ENCODE measurements at regions not wholly inside any gene's neighbourhood (a gene's known extent, or its start where the extent isn't known, plus 50 kb on each side); places are given as distances from the start of the nearest gene placed in this dataset.

DNA sequence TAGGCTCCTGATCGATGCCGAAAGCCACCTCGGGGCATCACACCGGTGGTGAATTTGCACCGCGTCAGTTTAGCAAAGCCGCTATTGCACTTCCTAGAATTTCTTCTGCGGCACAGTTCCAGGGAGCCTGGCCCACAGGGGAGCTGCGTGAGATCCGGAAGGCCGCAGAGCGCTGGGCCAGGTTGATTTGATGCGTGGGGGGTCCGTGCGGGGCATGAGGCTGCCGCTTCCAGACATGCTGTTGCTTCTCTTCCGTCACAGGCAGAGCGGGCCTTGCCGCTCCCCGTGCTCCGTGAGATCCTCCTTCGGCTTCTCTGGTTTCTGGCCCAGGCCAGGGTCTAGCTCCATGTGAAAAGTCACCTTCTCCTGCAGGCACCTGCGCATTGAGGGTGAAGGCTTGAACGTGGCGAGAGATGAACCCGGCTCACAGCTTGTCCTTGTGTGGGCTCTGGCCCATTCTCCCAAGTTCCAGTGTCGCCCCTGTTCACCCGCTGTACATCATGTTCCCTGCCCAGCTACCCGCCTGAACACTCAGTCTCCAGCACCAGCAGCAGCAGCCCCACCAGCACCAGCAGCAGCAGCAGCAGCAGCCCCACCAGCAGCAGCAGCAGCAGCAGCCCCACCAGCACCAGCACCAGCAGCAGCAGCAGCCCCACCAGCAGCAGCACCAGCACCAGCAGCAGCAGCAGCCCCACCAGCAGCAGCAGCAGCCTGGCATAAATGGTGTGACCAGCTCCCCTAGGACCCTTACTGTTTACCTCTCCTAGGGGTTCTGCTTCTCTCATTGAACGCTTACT lies 131.2 kb downstream of the TRIML1 start:
- ChIA-PET CTCF (no interaction called here), POLR2A (no interaction called here)
- TF ChIP-seq, protein P1, sequence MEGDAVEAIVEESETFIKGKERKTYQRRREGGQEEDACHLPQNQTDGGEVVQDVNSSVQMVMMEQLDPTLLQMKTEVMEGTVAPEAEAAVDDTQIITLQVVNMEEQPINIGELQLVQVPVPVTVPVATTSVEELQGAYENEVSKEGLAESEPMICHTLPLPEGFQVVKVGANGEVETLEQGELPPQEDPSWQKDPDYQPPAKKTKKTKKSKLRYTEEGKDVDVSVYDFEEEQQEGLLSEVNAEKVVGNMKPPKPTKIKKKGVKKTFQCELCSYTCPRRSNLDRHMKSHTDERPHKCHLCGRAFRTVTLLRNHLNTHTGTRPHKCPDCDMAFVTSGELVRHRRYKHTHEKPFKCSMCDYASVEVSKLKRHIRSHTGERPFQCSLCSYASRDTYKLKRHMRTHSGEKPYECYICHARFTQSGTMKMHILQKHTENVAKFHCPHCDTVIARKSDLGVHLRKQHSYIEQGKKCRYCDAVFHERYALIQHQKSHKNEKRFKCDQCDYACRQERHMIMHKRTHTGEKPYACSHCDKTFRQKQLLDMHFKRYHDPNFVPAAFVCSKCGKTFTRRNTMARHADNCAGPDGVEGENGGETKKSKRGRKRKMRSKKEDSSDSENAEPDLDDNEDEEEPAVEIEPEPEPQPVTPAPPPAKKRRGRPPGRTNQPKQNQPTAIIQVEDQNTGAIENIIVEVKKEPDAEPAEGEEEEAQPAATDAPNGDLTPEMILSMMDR (IDR thresholded peaks at IDR 0.05; ENCODE audit: insufficient read depth, low read length, missing control alignments) = no peak
- H3K4me3 ChIP-seq (ENCODE audit: low read depth, low read length) = no peak overlapping the region
- no peak for DNase-seq (ENCODE audit: low read depth, low spot score)

DNA sequence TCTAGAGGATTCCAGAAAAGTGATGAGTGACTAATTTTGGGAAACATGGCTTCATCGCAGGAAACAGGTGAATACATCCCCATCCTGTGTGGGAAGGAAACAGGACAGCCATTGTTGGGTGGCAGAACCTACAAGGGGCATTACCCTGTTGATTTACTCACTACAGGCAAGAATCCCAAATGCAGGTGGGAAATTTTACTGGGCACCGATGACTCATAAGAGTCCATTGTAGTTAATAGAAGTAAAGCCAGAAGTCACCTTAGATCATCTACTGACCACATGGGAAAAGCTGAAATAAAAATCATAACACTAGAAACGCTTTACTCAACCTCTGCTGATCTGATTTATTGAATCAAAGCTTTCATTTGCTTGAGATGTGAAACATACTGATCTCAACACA lies 136.4 kb downstream of the TRIML1 start:
- ChIA-PET POLR2A (no interaction called here), CTCF (no interaction called here)
- TF ChIP-seq, protein P1 (IDR thresholded peaks at IDR 0.05; ENCODE audit: insufficient read depth, low read length, missing control alignments) = no peak
- H3K4me3 ChIP-seq (ENCODE audit: low read depth, low read length) = no peak overlapping the region
- no peak for DNase-seq (ENCODE audit: low read depth, low spot score)

DNA sequence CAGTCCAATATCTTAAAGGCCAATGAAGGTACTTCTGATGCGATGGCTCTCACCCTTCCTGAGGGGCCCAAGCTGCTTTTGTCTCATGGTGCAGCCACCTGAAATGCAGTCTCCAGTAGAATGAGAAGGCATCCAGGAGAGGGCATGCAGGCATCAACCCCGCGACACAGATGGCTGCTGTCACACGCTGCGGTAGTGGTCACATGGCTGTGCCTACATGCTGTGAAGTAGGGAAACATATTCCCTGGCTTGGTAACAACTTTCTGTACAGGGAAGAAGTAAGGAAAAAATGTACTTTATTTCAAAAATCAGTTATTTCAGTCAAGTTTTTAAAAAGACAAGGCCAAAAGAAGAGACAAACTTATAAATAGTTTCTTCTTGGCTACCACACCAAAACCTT lies 139.9 kb downstream of the TRIML1 start:
- ChIA-PET CTCF (no interaction called here), POLR2A (no interaction called here)
- TF ChIP-seq, protein P1 (IDR thresholded peaks at IDR 0.05; ENCODE audit: insufficient read depth, low read length, missing control alignments) = no peak
- DNase-seq (ENCODE audit: low read depth, low spot score) = no peak
- H3K4me3 ChIP-seq (ENCODE audit: low read depth, low read length) = no peak overlapping the region

DNA sequence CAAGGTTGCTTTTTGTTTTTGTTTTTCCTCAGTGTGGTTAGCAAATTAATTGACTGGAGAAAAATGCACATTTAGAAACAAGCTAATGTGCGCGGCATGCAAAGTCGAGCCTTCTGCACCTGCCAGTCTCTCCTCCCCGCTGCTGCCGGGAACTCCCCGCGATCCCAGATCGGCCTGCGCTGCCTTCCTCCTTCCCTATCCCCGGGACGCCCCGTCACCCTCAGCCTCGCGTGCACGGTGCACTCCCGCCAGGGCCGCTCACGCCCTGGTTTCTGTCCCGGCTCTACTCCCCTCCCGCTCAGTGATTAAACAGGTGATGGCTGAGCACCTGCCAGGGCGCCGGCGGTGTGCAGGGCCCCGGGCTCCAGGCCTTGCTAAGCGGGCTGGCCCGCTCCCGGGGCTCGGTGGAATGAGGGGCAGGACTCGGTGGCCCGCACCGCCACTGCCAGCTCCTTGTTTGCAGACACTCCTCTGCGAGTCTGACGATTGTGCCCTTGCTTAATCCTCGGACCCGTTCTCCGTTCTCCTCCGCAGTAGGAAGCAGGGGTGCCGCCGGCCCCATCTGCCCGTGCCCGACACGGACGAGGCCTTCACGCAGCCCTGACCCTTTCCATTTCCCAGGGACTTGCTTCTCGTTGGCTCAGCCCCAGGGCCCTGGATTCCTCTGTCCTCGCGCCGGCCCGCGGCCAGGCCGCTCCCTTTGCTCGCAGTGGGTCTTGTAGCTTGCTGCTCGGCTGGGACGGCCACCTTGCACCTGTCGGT lies 143.4 kb downstream of the TRIML1 start:
- ChIA-PET POLR2A (no interaction called here), CTCF (no interaction called here)
- no peak for DNase-seq (ENCODE audit: low read depth, low spot score)
- no peak overlapping the region for H3K4me3 ChIP-seq (ENCODE audit: low read depth, low read length)
- TF ChIP-seq, protein P1 (IDR thresholded peaks at IDR 0.05; ENCODE audit: insufficient read depth, low read length, missing control alignments) = no peak

DNA sequence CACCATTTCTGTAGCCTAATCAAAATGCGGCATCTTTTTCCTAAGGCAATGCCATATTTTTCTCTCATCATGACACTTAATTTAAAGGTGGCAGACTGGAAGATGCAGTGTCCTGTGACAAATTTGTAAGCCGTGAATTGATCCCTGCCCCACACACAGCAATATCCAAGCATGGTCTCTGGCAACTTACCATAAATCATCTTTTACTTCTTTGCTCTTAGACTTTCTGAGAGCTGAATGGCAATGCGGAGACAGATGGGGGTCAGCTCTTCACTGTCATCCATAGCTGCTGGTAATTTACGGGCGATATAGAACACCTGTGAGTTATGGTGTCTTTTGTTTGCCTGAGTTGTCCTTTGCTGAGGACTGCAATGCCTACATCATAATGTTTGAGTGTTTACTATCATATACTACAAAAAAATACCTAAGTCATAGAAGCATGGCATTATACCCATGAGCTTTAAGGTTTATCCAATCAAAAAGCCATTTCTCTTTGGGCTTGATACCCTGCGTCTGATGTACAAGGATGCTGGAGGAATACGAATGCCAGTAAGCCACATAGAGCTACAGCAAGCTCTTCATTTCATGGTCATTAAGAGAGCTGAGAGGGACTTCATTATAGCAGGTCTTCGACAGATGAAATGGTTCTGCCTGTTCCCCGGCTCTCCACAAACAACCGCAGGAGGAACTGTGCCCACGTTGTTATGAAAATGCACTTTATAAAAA lies 148.1 kb downstream of the TRIML1 start:
- DNase-seq (ENCODE audit: low read depth, low spot score) = no peak
- POLR2A ChIA-PET = no interaction called here
- CTCF ChIA-PET = no interaction called here
- TF ChIP-seq, protein P1 (IDR thresholded peaks at IDR 0.05; ENCODE audit: insufficient read depth, low read length, missing control alignments) = no peak
- H3K4me3 ChIP-seq (ENCODE audit: low read depth, low read length) = no peak overlapping the region

DNA sequence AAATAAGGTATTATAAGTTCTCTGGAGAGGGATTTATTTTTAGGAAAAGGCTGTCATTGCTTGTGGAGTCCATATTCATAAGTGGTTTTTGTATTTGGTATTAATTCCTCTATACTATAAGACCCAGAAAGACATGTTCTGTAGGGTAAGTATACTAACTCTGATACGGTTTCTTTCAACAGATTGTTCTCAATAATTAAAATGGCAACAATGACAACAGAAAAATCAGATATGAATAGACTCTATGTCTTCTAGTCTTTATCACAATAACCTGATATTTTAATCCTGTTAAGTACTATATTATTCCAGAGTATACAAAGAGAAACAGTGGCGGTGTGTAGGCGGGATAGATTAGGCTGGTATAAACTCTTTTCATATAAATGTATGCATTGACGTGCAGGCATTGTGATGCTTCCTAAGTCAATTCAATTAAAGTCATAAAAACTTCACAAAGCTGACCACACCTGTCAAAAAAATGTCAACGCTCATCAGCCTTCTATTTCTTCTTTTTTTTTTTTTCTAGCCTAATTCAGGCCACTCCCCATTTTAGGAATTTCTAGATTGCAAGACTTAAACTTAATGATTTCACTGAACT lies 150.4 kb downstream of the TRIML1 start:
- POLR2A ChIA-PET = no interaction called here
- H3K4me3 ChIP-seq (ENCODE audit: low read depth, low read length) = no peak overlapping the region
- CTCF ChIA-PET = no interaction called here
- no peak for DNase-seq (ENCODE audit: low read depth, low spot score)
- TF ChIP-seq, protein P1 (IDR thresholded peaks at IDR 0.05; ENCODE audit: insufficient read depth, low read length, missing control alignments) = no peak
